Testis (tissue), 2 donors: ENCODE measurements at regions not wholly inside any gene's neighbourhood (a gene's known extent, or its start where the extent isn't known, plus 50 kb on each side); places are given as distances from the start of the nearest gene placed in this dataset.
"Not testable (repeated sequence)": the region's sequence is repeated elsewhere in the genome, so short reads cannot be mapped to it uniquely, and the experiment has no call there.

Source experiments
- DNase-seq: peaks from one replicate; pipeline ENCODE4 v3.0.0-alpha.2; 2019
- H3K27ac ChIP-seq, 2 donors: fragments of 200-600 bp; sonication (generic); one replicate each; pipeline ENCODE4 v1.5.1; 2019
- H3K27me3 ChIP-seq: fragments of 200-600 bp; sonication (generic); one replicate; pipeline ENCODE4 v1.5.1; 2019
- H3K36me3 ChIP-seq: fragments of 200-600 bp; sonication (generic); one replicate; pipeline ENCODE4 v1.5.1; 2017; ENCODE audit warnings: low read depth; ENCODE audit errors: missing control alignments
- H3K4me1 ChIP-seq: fragments of 200-600 bp; sonication (generic); one replicate; pipeline ENCODE4 v1.5.1; 2019
- H3K4me3 ChIP-seq, 2 donors: fragments of 200-600 bp; sonication (generic); one replicate each; pipeline ENCODE4 v1.5.1; 2017 to 2019
- H3K9me3 ChIP-seq: fragments of 200-600 bp; sonication (generic); one replicate; pipeline ENCODE4 v1.5.1; 2017
- CTCF ChIP-seq, 3 experiments: fragments of 450-650 bp in 2 of 3; fragments of 200-600 bp in 1 of 3; sonication (generic) in 1 of 3; IDR thresholded peaks; one replicate each; pipeline ENCODE4 v1.5.1; 2016 to 2019; ENCODE audit warnings: antibody characterized with exemption in 3 of 3, mild to moderate bottlenecking in 2 of 3, moderate library complexity in 1 of 3
- POLR2A ChIP-seq: fragments of 450-650 bp; IDR thresholded peaks from one replicate; pipeline ENCODE4 v1.6.1; 2017; ENCODE audit warnings: antibody characterized with exemption, mild to moderate bottlenecking, moderate library complexity
- WGBS, 2 donors: methylation state at CpG; one replicate each; pipeline ENCODE4 v1.1.5; 2018; 5-methylcytosine and 5-hydroxymethylcytosine counted together
- intact Hi-C: fragments of 100-400 bp; cut with DNase I; formaldehyde crosslinking; loops from one replicate; pipeline ENCODE4 v1.15.1; 2023; ENCODE audit warnings: low total_unique reads

- H3K36me3 ChIP-seq, H3K27me3 ChIP-seq, intact Hi-C loops, DNase-seq, H3K9me3 ChIP-seq, H3K27ac ChIP-seq, H3K4me1 ChIP-seq, H3K4me3 ChIP-seq: not testable (repeated sequence)
- WGBS, 2 donors = 73 to 80% methylated on average over 8 of the region's 12 CpGs
Observed at GRCh38 chr16:33994207-33994606, 534.8 kb downstream of the TP53TG3F start.

- H3K4me1 ChIP-seq, DNase-seq, H3K36me3 ChIP-seq, H3K9me3 ChIP-seq, H3K4me3 ChIP-seq, H3K27ac ChIP-seq, H3K27me3 ChIP-seq, intact Hi-C loops: not testable (repeated sequence)
- WGBS, 2 donors = 72 to 80% methylated on average over 2 to 7 of the region's 9 CpGs
Observed at GRCh38 chr16:33995821-33996372, 536.5 kb downstream of the TP53TG3F start.

GRCh38 chr16:34001184-34001583 lies 541.8 kb downstream of the TP53TG3F start:
- WGBS, 2 donors = no CpG with 5 or more reads among the region's 4 CpGs

GRCh38 chr16:34001961-34002360 lies 542.5 kb downstream of the TP53TG3F start:
- H3K4me1 ChIP-seq, H3K36me3 ChIP-seq, H3K9me3 ChIP-seq, H3K27ac ChIP-seq, DNase-seq, H3K4me3 ChIP-seq, H3K27me3 ChIP-seq, intact Hi-C loops: not testable (repeated sequence)
- WGBS, 2 donors = 83% methylated on average over 1 of the region's 4 CpGs; no CpG with 5 or more reads in 1 of the 2 donors

More at GRCh38 chr16:34001184-34001583, 541.8 kb downstream of the TP53TG3F start:
- H3K4me1 ChIP-seq, H3K36me3 ChIP-seq, H3K27me3 ChIP-seq, H3K9me3 ChIP-seq, H3K4me3 ChIP-seq, DNase-seq, H3K27ac ChIP-seq, intact Hi-C loops: not testable (repeated sequence)

- intact Hi-C loops, H3K4me1 ChIP-seq, H3K27ac ChIP-seq, H3K9me3 ChIP-seq, H3K36me3 ChIP-seq, H3K27me3 ChIP-seq, DNase-seq: not testable (repeated sequence)
- H3K4me3 ChIP-seq = peak overlapping the region; percentile 17 to 24
- 42% methylated on average over 38 to 83 of the region's 83 CpGs for WGBS, 2 donors
Observed at GRCh38 chr16:34014841-34015820, 555.7 kb downstream of the TP53TG3F start.

GRCh38 chr16:34018277-34018676 lies 558.9 kb downstream of the TP53TG3F start:
- DNase-seq, H3K4me1 ChIP-seq, H3K27ac ChIP-seq, H3K4me3 ChIP-seq, H3K9me3 ChIP-seq, intact Hi-C loops, H3K27me3 ChIP-seq, H3K36me3 ChIP-seq: not testable (repeated sequence)

- intact Hi-C loops = no loop called here
- peak overlapping the region; percentile 42 to 53 for H3K4me3 ChIP-seq
- no peak for DNase-seq
- TF ChIP-seq CTCF (IDR thresholded peaks at IDR 0.05) = no peak
- no peak for TF ChIP-seq POLR2A
- no peaks in the 10 kb centered on the region for H3K36me3 ChIP-seq
- H3K27me3 ChIP-seq = no peaks in the 10 kb centered on the region
- no peaks in the 10 kb centered on the region for H3K4me1 ChIP-seq
- H3K27ac ChIP-seq = no peak overlapping the region
- no peaks in the 10 kb centered on the region for H3K9me3 ChIP-seq
- 43 to 44% methylated on average over 35 to 42 of the region's 42 CpGs for WGBS, 2 donors
Observed at GRCh38 chr16:34050787-34051320, 591.4 kb downstream of the TP53TG3F start.
